SK-N-SH (cell line): ENCODE measurements at regions not wholly inside any gene's neighbourhood (a gene's known extent, or its start where the extent isn't known, plus 50 kb on each side); places are given as distances from the start of the nearest gene placed in this dataset.

Source experiments
- ELF1 ChIP-seq: IDR thresholded peaks from 2 replicates; pipeline ENCODE4 v1.4.0; 2012
- POLR2AphosphoS5 ChIP-seq: IDR thresholded peaks from 2 replicates; pipeline ENCODE4 v1.6.1; 2012; ENCODE audit warnings: low read depth, low read length
- TF ChIP-seq, protein P1 (sequence below): fragments of 200-600 bp; sonication (generic); IDR thresholded peaks from 2 replicates; pipeline ENCODE4 v1.6.1; 2017; ENCODE audit warnings: antibody characterized with exemption, mild to moderate bottlenecking, moderate library complexity

DNA sequence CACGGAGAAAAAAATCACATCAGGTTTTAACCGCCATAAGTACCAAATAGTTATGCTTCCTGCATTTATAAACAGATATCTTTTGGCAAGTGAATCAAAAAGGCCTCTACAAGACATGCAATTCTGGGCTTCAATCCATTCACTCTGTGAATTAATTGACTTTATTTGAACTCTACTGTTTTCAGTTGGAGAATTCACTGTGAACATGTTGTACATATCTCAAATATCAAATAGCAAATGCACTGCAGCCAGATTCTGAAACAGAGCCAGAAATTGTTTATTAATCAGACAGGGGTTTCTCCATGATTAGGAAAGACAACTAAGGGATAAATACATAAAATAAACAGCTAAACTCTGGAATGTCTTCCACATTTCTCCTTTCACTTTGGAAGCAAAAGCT is 445.4 kb upstream of the NFIA start:
- no peak for TF ChIP-seq POLR2AphosphoS5
- TF ChIP-seq ELF1: no peak
- TF ChIP-seq, protein P1, sequence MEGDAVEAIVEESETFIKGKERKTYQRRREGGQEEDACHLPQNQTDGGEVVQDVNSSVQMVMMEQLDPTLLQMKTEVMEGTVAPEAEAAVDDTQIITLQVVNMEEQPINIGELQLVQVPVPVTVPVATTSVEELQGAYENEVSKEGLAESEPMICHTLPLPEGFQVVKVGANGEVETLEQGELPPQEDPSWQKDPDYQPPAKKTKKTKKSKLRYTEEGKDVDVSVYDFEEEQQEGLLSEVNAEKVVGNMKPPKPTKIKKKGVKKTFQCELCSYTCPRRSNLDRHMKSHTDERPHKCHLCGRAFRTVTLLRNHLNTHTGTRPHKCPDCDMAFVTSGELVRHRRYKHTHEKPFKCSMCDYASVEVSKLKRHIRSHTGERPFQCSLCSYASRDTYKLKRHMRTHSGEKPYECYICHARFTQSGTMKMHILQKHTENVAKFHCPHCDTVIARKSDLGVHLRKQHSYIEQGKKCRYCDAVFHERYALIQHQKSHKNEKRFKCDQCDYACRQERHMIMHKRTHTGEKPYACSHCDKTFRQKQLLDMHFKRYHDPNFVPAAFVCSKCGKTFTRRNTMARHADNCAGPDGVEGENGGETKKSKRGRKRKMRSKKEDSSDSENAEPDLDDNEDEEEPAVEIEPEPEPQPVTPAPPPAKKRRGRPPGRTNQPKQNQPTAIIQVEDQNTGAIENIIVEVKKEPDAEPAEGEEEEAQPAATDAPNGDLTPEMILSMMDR: no peak
